A673 (cell line): ENCODE measurements at regions not wholly inside any gene's neighbourhood (a gene's known extent, or its start where the extent isn't known, plus 50 kb on each side); places are given as distances from the start of the nearest gene placed in this dataset.

Experiments used
- CTCF ChIP-seq: fragments of 300-800, 200-600 bp; sonication (generic); conservative IDR thresholded peaks from 2 replicates; pipeline ENCODE4 v1.5.1; 2017; ENCODE audit warnings: low read depth, mild to moderate bottlenecking, antibody characterized with exemption, low read length, moderate library complexity, mixed read lengths
- EZH2 ChIP-seq: fragments of 200-600 bp; sonication (generic); IDR thresholded peaks from 2 replicates; pipeline ENCODE4 v1.6.1; 2017; ENCODE audit warnings: borderline replicate concordance, low read depth, mild to moderate bottlenecking, mixed read lengths, antibody characterized with exemption, low read length; ENCODE audit not compliant: poor library complexity, severe bottlenecking

GRCh38 chrX:113157496-113157895, 316.9 kb upstream of the AMOT start:
- TF ChIP-seq CTCF (no peak), EZH2 (no peak)
